HFF-Myc (cell line): ENCODE measurements at regions not wholly inside any gene's neighbourhood (a gene's known extent, or its start where the extent isn't known, plus 50 kb on each side); places are given as distances from the start of the nearest gene placed in this dataset.

Source experiments
- DNase-seq: peaks from one replicate; pipeline ENCODE4 v3.0.0-alpha.2; 2011; ENCODE audit warnings: low read depth; ENCODE audit errors: extremely low read depth
- H3K4me3 ChIP-seq: replicated peaks from 2 replicates; pipeline ENCODE4 v1.5.1; 2011; ENCODE audit warnings: low read depth, mild to moderate bottlenecking, control low read depth, low read length
- CTCF ChIP-seq: IDR thresholded peaks from 2 replicates; pipeline ENCODE4 v1.5.1; 2012; ENCODE audit warnings: mild to moderate bottlenecking, low read depth, low read length, control low read depth; ENCODE audit errors: missing control alignments

- no peak for TF ChIP-seq CTCF
- no peak overlapping the region for H3K4me3 ChIP-seq
- no peak for DNase-seq
Measured at GRCh38 chr4:67366311-67366861, 178.9 kb downstream of the CENPC start.

GRCh38 chr4:67365661-67366245 is 179.6 kb downstream of the CENPC start:
- TF ChIP-seq CTCF = no peak
- DNase-seq = no peak
- H3K4me3 ChIP-seq = no peak overlapping the region

- no peak for DNase-seq
- TF ChIP-seq CTCF = no peak
- H3K4me3 ChIP-seq = no peak overlapping the region
Measured at GRCh38 chr4:67355806-67356205, 189.5 kb downstream of the CENPC start.

- no peak for TF ChIP-seq CTCF
- no peak for DNase-seq
- H3K4me3 ChIP-seq = no peak overlapping the region
Measured at GRCh38 chr4:67346654-67347053, 198.6 kb downstream of the CENPC start.

- no peak for TF ChIP-seq CTCF
- no peak overlapping the region for H3K4me3 ChIP-seq
- no peak for DNase-seq
Measured at GRCh38 chr4:67344594-67345380, 200.5 kb downstream of the CENPC start.

GRCh38 chr4:67343199-67343598 is 202.1 kb downstream of the CENPC start:
- TF ChIP-seq CTCF = no peak
- DNase-seq = no peak
- H3K4me3 ChIP-seq = no peak overlapping the region
